Kidney (tissue), 13 donors: ENCODE measurements at regions not wholly inside any gene's neighbourhood (a gene's known extent, or its start where the extent isn't known, plus 50 kb on each side); places are given as distances from the start of the nearest gene placed in this dataset.
"Not testable (repeated sequence)": the region's sequence is repeated elsewhere in the genome, so short reads cannot be mapped to it uniquely, and the experiment has no call there.

Experiments used
- DNase-seq, 5 donors: peaks; one replicate each; pipeline ENCODE4 v3.0.0-alpha.2; 2013 to 2020
- FAIRE-seq: peaks from 2 replicates; lab custom pipeline; 2012; peaks lifted over from hg19 to GRCh38; lab: Jason Lieb, UNC
- H3K27ac ChIP-seq, 2 donors: one replicate each; pipeline ENCODE4 v1.7.0; 2013; ENCODE audit warnings: low read depth in 2 of 2, low read length in 2 of 2, inconsistent platforms in 1 of 2
- H3K27me3 ChIP-seq: one replicate; pipeline ENCODE4 v1.7.1; 2013; ENCODE audit warnings: low read length, inconsistent platforms; ENCODE audit not compliant: control insufficient read depth, insufficient read depth
- H3K36me3 ChIP-seq, 3 donors: one replicate each; pipeline versions ENCODE4 v1.7.0 to v1.7.1; 2013; ENCODE audit warnings: low read length in 3 of 3, control low read depth in 1 of 3, inconsistent platforms in 1 of 3; ENCODE audit not compliant: insufficient read depth in 3 of 3, control insufficient read depth in 2 of 3
- H3K4me1 ChIP-seq, 3 donors: one replicate each; pipeline versions ENCODE4 v1.7.0 to v1.7.1; 2013; ENCODE audit warnings: low read length in 3 of 3, inconsistent platforms in 1 of 3, low read depth in 1 of 3; ENCODE audit not compliant: control insufficient read depth in 2 of 3, insufficient read depth in 2 of 3
- H3K4me3 ChIP-seq, 3 donors: one replicate each; pipeline versions ENCODE4 v1.7.0 to v1.8.1; 2013; ENCODE audit warnings: low read length in 3 of 3, control low read depth in 1 of 3, inconsistent platforms in 1 of 3
- H3K9ac ChIP-seq, 3 donors: one replicate each; pipeline versions ENCODE4 v1.7.0 to v1.7.1; 2013; ENCODE audit warnings: low read length in 3 of 3, control low read depth in 1 of 3, inconsistent platforms in 1 of 3
- H3K9me3 ChIP-seq, 3 donors: one replicate each; pipeline versions ENCODE4 v1.7.0 to v1.7.1; 2013; ENCODE audit warnings: low read length in 3 of 3, control low read depth in 1 of 3, inconsistent platforms in 1 of 3; ENCODE audit not compliant: control insufficient read depth in 2 of 3, insufficient read depth in 1 of 3
- CTCF ChIP-seq: IDR thresholded peaks from 3 replicates; pipeline ENCODE4 v1.5.1; 2012; ENCODE audit warnings: mild to moderate bottlenecking, moderate library complexity, borderline replicate concordance; ENCODE audit not compliant: insufficient read depth; ENCODE audit errors: extremely low read depth
- intact Hi-C: fragments of 100-400 bp; cut with DNase I; formaldehyde crosslinking; loops from one replicate; pipeline ENCODE4 v1.11.1; 2022
- donor health status: control.
- donor health status: control.
- donor health status: control.
- donor health status: control.
- donor health status: control.
- donor health status: DM: yes; HTN: yes; CAD: no.
- donor health status: Normal renal cell carcinoma (clear cell type).

GRCh38 chr4:81589262-81589661, 117.6 kb upstream of the RASGEF1B start:
- Histone ChIP-seq H3K36me3 (no peaks in the 10 kb centered on the region), H3K27me3 (no peaks in the 10 kb centered on the region), H3K9ac (no peak overlapping the region), H3K4me1 (no peaks in the 10 kb centered on the region), H3K27ac (no peak overlapping the region), H3K4me3 (no peak overlapping the region), H3K9me3 (no peaks in the 10 kb centered on the region)
- FAIRE-seq: no peak
- no peak for TF ChIP-seq CTCF
- intact Hi-C loops: no loop called here
- DNase-seq: no peak

- DNase-seq (no peak), FAIRE-seq (no peak)
- Histone ChIP-seq H3K4me1 (no peaks in the 10 kb centered on the region), H3K9me3 (no peaks in the 10 kb centered on the region), H3K4me3 (no peak overlapping the region), H3K9ac (no peak overlapping the region), H3K36me3 (no peaks in the 10 kb centered on the region), H3K27me3 (no peaks in the 10 kb centered on the region), H3K27ac (no peak overlapping the region)
- no peak for TF ChIP-seq CTCF
- intact Hi-C loops: no loop called here
Measured at GRCh38 chr4:81586706-81587105, 115.0 kb upstream of the RASGEF1B start.

- H3K27me3 ChIP-seq, H3K4me1 ChIP-seq, intact Hi-C loops, FAIRE-seq, DNase-seq, H3K36me3 ChIP-seq, H3K9me3 ChIP-seq, H3K27ac ChIP-seq, H3K9ac ChIP-seq, H3K4me3 ChIP-seq: not testable (repeated sequence)
Measured at GRCh38 chr4:81580994-81581374, 109.3 kb upstream of the RASGEF1B start.

GRCh38 chr4:81580346-81580993, 108.8 kb upstream of the RASGEF1B start:
- intact Hi-C loops: no loop called here
- Histone ChIP-seq H3K36me3 (no peaks in the 10 kb centered on the region), H3K27me3 (no peaks in the 10 kb centered on the region), H3K9me3 (no peaks in the 10 kb centered on the region), H3K27ac (no peak overlapping the region), H3K9ac (no peak overlapping the region), H3K4me3 (no peak overlapping the region), H3K4me1 (no peaks in the 10 kb centered on the region)
- no peak for FAIRE-seq
- peak in 1 of 5 donors; percentile 45 for DNase-seq
- no peak for TF ChIP-seq CTCF
